ENCODE measurements at regions not wholly inside any gene's neighbourhood (a gene's known extent, or its start where the extent isn't known, plus 50 kb on each side); places are given as distances from the start of the nearest gene placed in this dataset.

GRCh38 chr17:65409381-65409780, 152.1 kb downstream of the AXIN2 start:
- H3K27ac ChIP-seq, result no peak overlapping the region
- no peak for DNase-seq (ENCODE audit: low read depth, low spot score)

GRCh38 chr17:65408050-65408449, 153.4 kb downstream of the AXIN2 start:
- no peak overlapping the region for H3K27ac ChIP-seq
- no peak for DNase-seq (ENCODE audit: low read depth, low spot score)

GRCh38 chr17:65407017-65407416, 154.4 kb downstream of the AXIN2 start:
- H3K27ac ChIP-seq, result no peak overlapping the region
- DNase-seq (ENCODE audit: low read depth, low spot score), result no peak

GRCh38 chr17:65406552-65406951, 154.9 kb downstream of the AXIN2 start:
- DNase-seq (ENCODE audit: low read depth, low spot score), result no peak
- no peak overlapping the region for H3K27ac ChIP-seq

- no peak overlapping the region for H3K27ac ChIP-seq
Observed at GRCh38 chr17:65405563-65405962, 155.9 kb downstream of the AXIN2 start.

GRCh38 chr17:65404761-65405160, 156.7 kb downstream of the AXIN2 start:
- H3K27ac ChIP-seq, result no peak overlapping the region
- no peak for DNase-seq (ENCODE audit: low read depth, low spot score)

More at GRCh38 chr17:65405563-65405962, 155.9 kb downstream of the AXIN2 start:
- DNase-seq (ENCODE audit: low read depth, low spot score), result no peak

GRCh38 chr17:65403626-65404025, 157.8 kb downstream of the AXIN2 start:
- H3K27ac ChIP-seq, result no peak overlapping the region
- no peak for DNase-seq (ENCODE audit: low read depth, low spot score)

- no peak overlapping the region for H3K27ac ChIP-seq
- no peak for DNase-seq (ENCODE audit: low read depth, low spot score)
Observed at GRCh38 chr17:65402513-65403496, 158.6 kb downstream of the AXIN2 start.

GRCh38 chr17:65401561-65401960, 159.9 kb downstream of the AXIN2 start:
- no peak for DNase-seq (ENCODE audit: low read depth, low spot score)
- H3K27ac ChIP-seq, result no peak overlapping the region

GRCh38 chr17:65400701-65401100, 160.7 kb downstream of the AXIN2 start:
- H3K27ac ChIP-seq, result no peak overlapping the region
- DNase-seq (ENCODE audit: low read depth, low spot score), result no peak

- H3K27ac ChIP-seq, result no peak overlapping the region
- no peak for DNase-seq (ENCODE audit: low read depth, low spot score)
Observed at GRCh38 chr17:65398040-65398787, 163.2 kb downstream of the AXIN2 start.

GRCh38 chr17:65395924-65396323, 165.5 kb downstream of the AXIN2 start:
- no peak overlapping the region for H3K27ac ChIP-seq

GRCh38 chr17:65394811-65395472, 166.5 kb downstream of the AXIN2 start:
- DNase-seq (ENCODE audit: low read depth, low spot score), result no peak
- H3K27ac ChIP-seq, result no peak overlapping the region

More at GRCh38 chr17:65395924-65396323, 165.5 kb downstream of the AXIN2 start:
- DNase-seq (ENCODE audit: low read depth, low spot score), result no peak

GRCh38 chr17:65393514-65393913, 167.9 kb downstream of the AXIN2 start:
- no peak overlapping the region for H3K27ac ChIP-seq
- DNase-seq (ENCODE audit: low read depth, low spot score), result no peak

- no peak for DNase-seq (ENCODE audit: low read depth, low spot score)
- no peak overlapping the region for H3K27ac ChIP-seq
Observed at GRCh38 chr17:65389949-65390348, 171.5 kb downstream of the AXIN2 start.

- DNase-seq (ENCODE audit: low read depth, low spot score), result no peak
- no peak overlapping the region for H3K27ac ChIP-seq
Observed at GRCh38 chr17:65389426-65389825, 172.0 kb downstream of the AXIN2 start.

- DNase-seq (ENCODE audit: low read depth, low spot score), result no peak
- no peak overlapping the region for H3K27ac ChIP-seq
Observed at GRCh38 chr17:65388911-65389310, 172.5 kb downstream of the AXIN2 start.

- H3K27ac ChIP-seq, result no peak overlapping the region
- DNase-seq (ENCODE audit: low read depth, low spot score), result no peak
Observed at GRCh38 chr17:65387322-65387721, 174.1 kb downstream of the AXIN2 start.

GRCh38 chr17:65385726-65386125, 175.7 kb downstream of the AXIN2 start:
- DNase-seq (ENCODE audit: low read depth, low spot score), result no peak
- H3K27ac ChIP-seq, result no peak overlapping the region

- no peak overlapping the region for H3K27ac ChIP-seq
- no peak for DNase-seq (ENCODE audit: low read depth, low spot score)
Observed at GRCh38 chr17:65385071-65385470, 176.4 kb downstream of the AXIN2 start.

GRCh38 chr17:65381152-65381551, 180.3 kb downstream of the AXIN2 start:
- no peak for DNase-seq (ENCODE audit: low read depth, low spot score)
- H3K27ac ChIP-seq, result no peak overlapping the region

Measured in epithelial cell of prostate (primary cell).